ENCODE measurements at regions not wholly inside any gene's neighbourhood (a gene's known extent, or its start where the extent isn't known, plus 50 kb on each side); places are given as distances from the start of the nearest gene placed in this dataset.

- no peaks in the 10 kb centered on the region for H3K9me3 ChIP-seq (ENCODE audit: control insufficient read depth, insufficient read depth, low read depth, low read length)
- no peak overlapping the region for H3K27ac ChIP-seq (ENCODE audit: extremely low read depth, low read depth, low read length)
- TF ChIP-seq SP2 (tag by site-specific recombination; IDR thresholded peaks at IDR 0.05) = no peak
- TF ChIP-seq ZNF777 (tag by site-specific recombination; IDR thresholded peaks at IDR 0.05; ENCODE audit: borderline replicate concordance) = no peak
- no peak for TF ChIP-seq ZNF561 (tag by site-specific recombination; IDR thresholded peaks at IDR 0.05; ENCODE audit: borderline replicate concordance)
- no peak for TF ChIP-seq SALL2 (tag by site-specific recombination; IDR thresholded peaks at IDR 0.05; ENCODE audit: borderline replicate concordance)
- TF ChIP-seq SCRT2 (tag by site-specific recombination; IDR thresholded peaks at IDR 0.05) = no peak
- no peak for TF ChIP-seq ZNF148 (tag by site-specific recombination; IDR thresholded peaks at IDR 0.05; ENCODE audit: borderline replicate concordance)
- TF ChIP-seq GLIS1 (tag by site-specific recombination; IDR thresholded peaks at IDR 0.05) = no peak
- TF ChIP-seq ZFP41 (tag by site-specific recombination; IDR thresholded peaks at IDR 0.05; ENCODE audit: borderline replicate concordance) = no peak
- TF ChIP-seq ZNF521 (tag by site-specific recombination; IDR thresholded peaks at IDR 0.05) = no peak
- no peak for TF ChIP-seq ZNF214 (tag by site-specific recombination; IDR thresholded peaks at IDR 0.05; ENCODE audit: borderline replicate concordance)
- TF ChIP-seq ZNF16 (tag by site-specific recombination; IDR thresholded peaks at IDR 0.05; ENCODE audit: low read depth) = no peak
- TF ChIP-seq WT1 (tag by site-specific recombination; IDR thresholded peaks at IDR 0.05) = no peak
- no peak for TF ChIP-seq ZNF510 (tag by site-specific recombination; IDR thresholded peaks at IDR 0.05; ENCODE audit: insufficient replicate concordance)
- no peak for TF ChIP-seq ZNF133 (tag by site-specific recombination; IDR thresholded peaks at IDR 0.05)
- TF ChIP-seq ZNF184 (tag by site-specific recombination; IDR thresholded peaks at IDR 0.05) = no peak
- H3K4me3 ChIP-seq (ENCODE audit: low read depth, low read length) = no peak overlapping the region
- ChIA-PET CTCF (no interaction called here), POLR2A (no interaction called here)
- H3K36me3 ChIP-seq (ENCODE audit: control insufficient read depth in 2 of 2, insufficient read depth in 1 of 2, low read length in 2 of 2) = no peaks in the 10 kb centered on the region
- no peaks in the 10 kb centered on the region for H3K4me1 ChIP-seq (ENCODE audit: control insufficient read depth, insufficient read depth, low read length)
Measured at GRCh38 chr12:102562836-102563425, 82.6 kb upstream of the IGF1 start.

- Histone ChIP-seq H3K4me3 (ENCODE audit: low read depth, low read length) (no peak overlapping the region), H3K4me1 (ENCODE audit: control insufficient read depth, insufficient read depth, low read length) (no peaks in the 10 kb centered on the region), H3K27ac (ENCODE audit: extremely low read depth, low read depth, low read length) (no peak overlapping the region), H3K36me3 (ENCODE audit: control insufficient read depth in 2 of 2, insufficient read depth in 1 of 2, low read length in 2 of 2) (no peaks in the 10 kb centered on the region), H3K9me3 (ENCODE audit: control insufficient read depth, insufficient read depth, low read depth, low read length) (no peaks in the 10 kb centered on the region)
- no peak for TF ChIP-seq ZFP69B (tag by site-specific recombination; IDR thresholded peaks at IDR 0.05)
- TF ChIP-seq ZNF221 (tag by site-specific recombination; IDR thresholded peaks at IDR 0.05; ENCODE audit: borderline replicate concordance) = no peak
- TF ChIP-seq HOXC10 (CRISPR knock-in tag; IDR thresholded peaks at IDR 0.05) = no peak
- TF ChIP-seq EGR2 (tag by site-specific recombination; IDR thresholded peaks at IDR 0.05; ENCODE audit: low read depth) = no peak
- no peak for TF ChIP-seq ZSCAN16 (tag by site-specific recombination; IDR thresholded peaks at IDR 0.05)
- no peak for TF ChIP-seq ZNF302 (tag by site-specific recombination; IDR thresholded peaks at IDR 0.05; ENCODE audit: low read depth)
- TF ChIP-seq ZNF48 (tag by site-specific recombination; IDR thresholded peaks at IDR 0.05) = no peak
- no peak for TF ChIP-seq ZNF654 (tag by site-specific recombination; IDR thresholded peaks at IDR 0.05; ENCODE audit: low read depth)
- TF ChIP-seq ZNF660 (tag by site-specific recombination; IDR thresholded peaks at IDR 0.05) = no peak
- no peak for TF ChIP-seq ZNF776 (tag by site-specific recombination; IDR thresholded peaks at IDR 0.05; ENCODE audit: borderline replicate concordance)
- TF ChIP-seq ZNF561 (tag by site-specific recombination; IDR thresholded peaks at IDR 0.05; ENCODE audit: borderline replicate concordance) = no peak
- TF ChIP-seq KLF10 (tag by site-specific recombination; IDR thresholded peaks at IDR 0.05) = no peak
- no peak for TF ChIP-seq ZBTB8A (tag by site-specific recombination; IDR thresholded peaks at IDR 0.05)
- ChIA-PET POLR2A (interaction anchor here (0.7 kb wide), 1 partner anchor 45 kb away, joined by 6 read pairs; no protein-coding TSS in a partner anchor), CTCF (interaction anchor here (0.5 to 0.6 kb wide), 2 partner anchors 331 to 608 kb away, joined by 3 to 4 read pairs; no protein-coding TSS in a partner anchor)
Measured at GRCh38 chr12:102551186-102551585, 70.8 kb upstream of the IGF1 start.
